ENCODE measurements at regions not wholly inside any gene's neighbourhood (a gene's known extent, or its start where the extent isn't known, plus 50 kb on each side); places are given as distances from the start of the nearest gene placed in this dataset.

- TF ChIP-seq, protein P1, sequence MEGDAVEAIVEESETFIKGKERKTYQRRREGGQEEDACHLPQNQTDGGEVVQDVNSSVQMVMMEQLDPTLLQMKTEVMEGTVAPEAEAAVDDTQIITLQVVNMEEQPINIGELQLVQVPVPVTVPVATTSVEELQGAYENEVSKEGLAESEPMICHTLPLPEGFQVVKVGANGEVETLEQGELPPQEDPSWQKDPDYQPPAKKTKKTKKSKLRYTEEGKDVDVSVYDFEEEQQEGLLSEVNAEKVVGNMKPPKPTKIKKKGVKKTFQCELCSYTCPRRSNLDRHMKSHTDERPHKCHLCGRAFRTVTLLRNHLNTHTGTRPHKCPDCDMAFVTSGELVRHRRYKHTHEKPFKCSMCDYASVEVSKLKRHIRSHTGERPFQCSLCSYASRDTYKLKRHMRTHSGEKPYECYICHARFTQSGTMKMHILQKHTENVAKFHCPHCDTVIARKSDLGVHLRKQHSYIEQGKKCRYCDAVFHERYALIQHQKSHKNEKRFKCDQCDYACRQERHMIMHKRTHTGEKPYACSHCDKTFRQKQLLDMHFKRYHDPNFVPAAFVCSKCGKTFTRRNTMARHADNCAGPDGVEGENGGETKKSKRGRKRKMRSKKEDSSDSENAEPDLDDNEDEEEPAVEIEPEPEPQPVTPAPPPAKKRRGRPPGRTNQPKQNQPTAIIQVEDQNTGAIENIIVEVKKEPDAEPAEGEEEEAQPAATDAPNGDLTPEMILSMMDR (conservative IDR thresholded peaks at IDR 0.05; ENCODE audit: low read depth, low read length): no peak
- no peak for TF ChIP-seq EZH2 (IDR thresholded peaks at IDR 0.05; ENCODE audit: borderline replicate concordance, low read depth, low read length, poor library complexity, severe bottlenecking)
Measured at GRCh38 chr13:111971891-111972780, 94.8 kb upstream of the SOX1 start.

All from A673 (cell line).